Testis (tissue), 2 donors: ENCODE measurements at regions not wholly inside any gene's neighbourhood (a gene's known extent, or its start where the extent isn't known, plus 50 kb on each side); places are given as distances from the start of the nearest gene placed in this dataset.

Source experiments
- POLR2A ChIP-seq: fragments of 450-650 bp; IDR thresholded peaks from one replicate; pipeline ENCODE4 v1.6.1; 2017; ENCODE audit warnings: antibody characterized with exemption, mild to moderate bottlenecking, moderate library complexity
- TF ChIP-seq, protein P1 (sequence below), 3 experiments: fragments of 450-650 bp in 2 of 3; fragments of 200-600 bp in 1 of 3; sonication (generic) in 1 of 3; IDR thresholded peaks; one replicate each; pipeline ENCODE4 v1.5.1; 2016 to 2019; ENCODE audit warnings: antibody characterized with exemption in 3 of 3, mild to moderate bottlenecking in 2 of 3, moderate library complexity in 1 of 3

DNA sequence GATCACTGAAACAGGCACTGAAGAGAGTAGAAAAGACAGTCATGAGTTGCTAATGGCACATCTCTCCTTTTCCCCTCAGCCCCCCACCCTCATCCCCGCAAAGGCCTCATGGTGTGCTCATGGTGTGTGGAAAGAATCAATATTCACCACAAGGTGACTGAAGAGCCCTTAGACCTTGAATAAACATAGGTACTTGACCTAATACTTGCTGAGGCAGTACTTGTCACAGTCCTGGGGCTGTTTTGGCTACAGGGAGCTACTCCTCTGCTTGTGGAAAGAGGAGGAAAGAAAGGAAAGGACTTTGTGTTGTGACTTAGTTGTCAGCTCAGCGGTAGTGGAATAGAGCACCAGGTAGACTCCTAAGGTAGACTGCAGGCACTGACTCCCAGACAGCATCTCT lies 537.8 kb upstream of the CCDC179 start:
- TF ChIP-seq, protein P1, sequence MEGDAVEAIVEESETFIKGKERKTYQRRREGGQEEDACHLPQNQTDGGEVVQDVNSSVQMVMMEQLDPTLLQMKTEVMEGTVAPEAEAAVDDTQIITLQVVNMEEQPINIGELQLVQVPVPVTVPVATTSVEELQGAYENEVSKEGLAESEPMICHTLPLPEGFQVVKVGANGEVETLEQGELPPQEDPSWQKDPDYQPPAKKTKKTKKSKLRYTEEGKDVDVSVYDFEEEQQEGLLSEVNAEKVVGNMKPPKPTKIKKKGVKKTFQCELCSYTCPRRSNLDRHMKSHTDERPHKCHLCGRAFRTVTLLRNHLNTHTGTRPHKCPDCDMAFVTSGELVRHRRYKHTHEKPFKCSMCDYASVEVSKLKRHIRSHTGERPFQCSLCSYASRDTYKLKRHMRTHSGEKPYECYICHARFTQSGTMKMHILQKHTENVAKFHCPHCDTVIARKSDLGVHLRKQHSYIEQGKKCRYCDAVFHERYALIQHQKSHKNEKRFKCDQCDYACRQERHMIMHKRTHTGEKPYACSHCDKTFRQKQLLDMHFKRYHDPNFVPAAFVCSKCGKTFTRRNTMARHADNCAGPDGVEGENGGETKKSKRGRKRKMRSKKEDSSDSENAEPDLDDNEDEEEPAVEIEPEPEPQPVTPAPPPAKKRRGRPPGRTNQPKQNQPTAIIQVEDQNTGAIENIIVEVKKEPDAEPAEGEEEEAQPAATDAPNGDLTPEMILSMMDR (IDR thresholded peaks at IDR 0.05) = no peak
- no peak for TF ChIP-seq POLR2A
